22Rv1 (cell line): ENCODE measurements at regions not wholly inside any gene's neighbourhood (a gene's known extent, or its start where the extent isn't known, plus 50 kb on each side); places are given as distances from the start of the nearest gene placed in this dataset.

Source experiments
- CTCF ChIP-seq: fragments of 450-650 bp; IDR thresholded peaks from 2 replicates; pipeline ENCODE4 v1.5.1; 2017; ENCODE audit warnings: mild to moderate bottlenecking
- ZFX ChIP-seq: fragments of 450-650 bp; IDR thresholded peaks from 2 replicates; pipeline ENCODE4 v1.6.1; 2017; ENCODE audit warnings: antibody characterized with exemption, borderline replicate concordance

GRCh38 chr2:41774011-41774605 is 273.7 kb upstream of the PKDCC start:
- no peak for TF ChIP-seq CTCF
- no peak for TF ChIP-seq ZFX
